ENCODE measurements at regions not wholly inside any gene's neighbourhood (a gene's known extent, or its start where the extent isn't known, plus 50 kb on each side); places are given as distances from the start of the nearest gene placed in this dataset.
"Not testable (repeated sequence)": the region's sequence is repeated elsewhere in the genome, so short reads cannot be mapped to it uniquely, and the experiment has no call there.

GRCh38 chr5:123700624-123701287, 188.8 kb downstream of the CSNK1G3 start:
- H3K4me1 Mint-ChIP-seq = no peaks in the 10 kb centered on the region
- H3K36me3 Mint-ChIP-seq = no peaks in the 10 kb centered on the region
- DNase-seq = no peak
- H3K27me3 Mint-ChIP-seq (ENCODE audit: low read depth in 3 of 3) = peaks cover 0 to 3% (median 2%) of the 10 kb centered on the region in 3 donors
- peaks cover 0 to 6% (median 4%) of the 10 kb centered on the region in 6 donors for H3K9me3 Mint-ChIP-seq
- H3K27ac Mint-ChIP-seq = no peak overlapping the region
- H3K4me3 Mint-ChIP-seq = no peak overlapping the region

- peaks cover 0 to 3% (median 2%) of the 10 kb centered on the region in 3 donors for H3K27me3 Mint-ChIP-seq (ENCODE audit: low read depth in 3 of 3)
- no peak overlapping the region for H3K4me3 Mint-ChIP-seq
- H3K27ac Mint-ChIP-seq = no peak overlapping the region
- no peak for DNase-seq
- no peaks in the 10 kb centered on the region for H3K36me3 Mint-ChIP-seq
- H3K9me3 Mint-ChIP-seq = peaks cover 0 to 6% (median 4%) of the 10 kb centered on the region in 6 donors
- no peaks in the 10 kb centered on the region for H3K4me1 Mint-ChIP-seq
These were observed 187.6 kb downstream of the CSNK1G3 start for GRCh38 chr5:123699571-123699970.

GRCh38 chr5:123698937-123699336, 187.0 kb downstream of the CSNK1G3 start:
- not testable (repeated sequence) for H3K4me1 Mint-ChIP-seq; H3K27me3 Mint-ChIP-seq (ENCODE audit: low read depth in 3 of 3); H3K4me3 Mint-ChIP-seq; DNase-seq; H3K27ac Mint-ChIP-seq; H3K9me3 Mint-ChIP-seq; H3K36me3 Mint-ChIP-seq

GRCh38 chr5:123696921-123697341, 185.0 kb downstream of the CSNK1G3 start:
- Mint-ChIP-seq H3K4me3 (no peak overlapping the region), H3K27ac (no peak overlapping the region), H3K36me3 (no peaks in the 10 kb centered on the region), H3K4me1 (no peaks in the 10 kb centered on the region), H3K27me3 (ENCODE audit: low read depth in 3 of 3) (peaks cover 0 to 2% (median 0%) of the 10 kb centered on the region in 3 donors), H3K9me3 (peaks cover 0 to 5% (median 3%) of the 10 kb centered on the region in 6 donors)
- DNase-seq = no peak

GRCh38 chr5:123690821-123691220, 178.8 kb downstream of the CSNK1G3 start:
- no peaks in the 10 kb centered on the region for H3K36me3 Mint-ChIP-seq
- H3K4me3 Mint-ChIP-seq = no peak overlapping the region
- H3K27me3 Mint-ChIP-seq (ENCODE audit: low read depth in 3 of 3) = peaks cover 0 to 4% (median 0%) of the 10 kb centered on the region in 3 donors
- H3K27ac Mint-ChIP-seq = no peak overlapping the region
- no peak for DNase-seq
- H3K4me1 Mint-ChIP-seq = no peaks in the 10 kb centered on the region
- H3K9me3 Mint-ChIP-seq = peaks cover 0 to 11% (median 1%) of the 10 kb centered on the region in 6 donors

- Mint-ChIP-seq H3K36me3 (peaks cover 0 to 4% (median 0%) of the 10 kb centered on the region in 3 donors), H3K4me1 (no peaks in the 10 kb centered on the region), H3K27ac (no peak overlapping the region), H3K27me3 (ENCODE audit: low read depth in 3 of 3) (no peaks in the 10 kb centered on the region), H3K9me3 (peaks cover 6 to 30% (median 15%) of the 10 kb centered on the region in 6 donors), H3K4me3 (no peak overlapping the region)
- no peak for DNase-seq
These were observed 169.1 kb downstream of the CSNK1G3 start for GRCh38 chr5:123681061-123681460.

- no peak overlapping the region for H3K27ac Mint-ChIP-seq
These were observed 161.1 kb downstream of the CSNK1G3 start for GRCh38 chr5:123673107-123673506.

GRCh38 chr5:123671711-123672456, 159.9 kb downstream of the CSNK1G3 start:
- Mint-ChIP-seq H3K27me3 (ENCODE audit: low read depth in 3 of 3) (peaks cover 0 to 7% (median 3%) of the 10 kb centered on the region in 3 donors), H3K36me3 (no peaks in the 10 kb centered on the region), H3K27ac (no peak overlapping the region), H3K4me3 (no peak overlapping the region), H3K9me3 (no peaks in the 10 kb centered on the region), H3K4me1 (no peaks in the 10 kb centered on the region)
- no peak for DNase-seq

More at GRCh38 chr5:123673107-123673506, 161.1 kb downstream of the CSNK1G3 start:
- no peak for DNase-seq
- H3K27me3 Mint-ChIP-seq (ENCODE audit: low read depth in 3 of 3) = peaks cover 0 to 7% (median 3%) of the 10 kb centered on the region in 3 donors
- no peaks in the 10 kb centered on the region for H3K36me3 Mint-ChIP-seq
- H3K9me3 Mint-ChIP-seq = no peaks in the 10 kb centered on the region
- no peaks in the 10 kb centered on the region for H3K4me1 Mint-ChIP-seq
- no peak overlapping the region for H3K4me3 Mint-ChIP-seq

- Mint-ChIP-seq H3K36me3 (no peaks in the 10 kb centered on the region), H3K9me3 (no peaks in the 10 kb centered on the region), H3K4me3 (no peak overlapping the region), H3K4me1 (peaks cover 5 to 6% of the 10 kb centered on the region in 2 donors), H3K27me3 (ENCODE audit: low read depth in 3 of 3) (peaks cover 0 to 7% (median 6%) of the 10 kb centered on the region in 3 donors), H3K27ac (no peak overlapping the region)
- peak; percentile 27 to 30 (median 29) for DNase-seq
These were observed 159.1 kb downstream of the CSNK1G3 start for GRCh38 chr5:123671042-123671441.

Measured in immature natural killer cell (primary cell).